ENCODE measurements at regions not wholly inside any gene's neighbourhood (a gene's known extent, or its start where the extent isn't known, plus 50 kb on each side); places are given as distances from the start of the nearest gene placed in this dataset.

- no peak for TF ChIP-seq TAF1 (IDR thresholded peaks at IDR 0.05; ENCODE audit: low read depth)
- no peak for TF ChIP-seq EZH2 (IDR thresholded peaks at IDR 0.05; ENCODE audit: borderline replicate concordance, insufficient read depth, low read length, poor library complexity, severe bottlenecking)
- no peak for TF ChIP-seq CTCF (IDR thresholded peaks at IDR 0.05; ENCODE audit: poor library complexity, severe bottlenecking)
- TF ChIP-seq POLR2AphosphoS5 (IDR thresholded peaks at IDR 0.05): no peak
- TF ChIP-seq RAD21 (conservative IDR thresholded peaks at IDR 0.05): no peak
Observed at GRCh38 chr17:74098136-74099024, 105.1 kb upstream of the RPL38 start.

Measured in neural cell (in vitro differentiated cells).